Glutamatergic neuron (in vitro differentiated cells): ENCODE measurements at regions not wholly inside any gene's neighbourhood (a gene's known extent, or its start where the extent isn't known, plus 50 kb on each side); places are given as distances from the start of the nearest gene placed in this dataset.
"Not testable (repeated sequence)": the region's sequence is repeated elsewhere in the genome, so short reads cannot be mapped to it uniquely, and the experiment has no call there.

Experiments used
- DNase-seq: peaks from one replicate; pipeline ENCODE4 v3.0.0; 2022
- H3K27ac Mint-ChIP-seq: one replicate; pipeline ENCODE4 v1.8.0; 2020; ENCODE audit warnings: mild to moderate bottlenecking, mixed read lengths, inconsistent platforms; ENCODE audit not compliant: unreplicated experiment
- H3K27me3 Mint-ChIP-seq: one replicate; pipeline ENCODE4 v1.8.0; 2020; ENCODE audit warnings: mild to moderate bottlenecking, moderate library complexity, mixed read lengths, inconsistent platforms; ENCODE audit not compliant: unreplicated experiment
- H3K36me3 Mint-ChIP-seq: one replicate; pipeline ENCODE4 v1.8.0; 2020; ENCODE audit warnings: mild to moderate bottlenecking, mixed read lengths, inconsistent platforms; ENCODE audit not compliant: unreplicated experiment
- H3K4me1 Mint-ChIP-seq: one replicate; pipeline ENCODE4 v1.8.0; 2020; ENCODE audit warnings: mild to moderate bottlenecking, low read depth, mixed read lengths, inconsistent platforms; ENCODE audit not compliant: unreplicated experiment
- H3K4me3 Mint-ChIP-seq: one replicate; pipeline ENCODE4 v1.8.0; 2020; ENCODE audit warnings: mild to moderate bottlenecking, mixed read lengths, inconsistent platforms; ENCODE audit not compliant: unreplicated experiment
- H3K9me3 Mint-ChIP-seq: one replicate; pipeline ENCODE4 v1.8.0; 2020; ENCODE audit warnings: mild to moderate bottlenecking, moderate library complexity, mixed read lengths, inconsistent platforms; ENCODE audit not compliant: unreplicated experiment
- CTCF ChIP-seq: fragments of 200-600 bp; sonication (generic); IDR thresholded peaks from one replicate; pipeline ENCODE4 v1.5.0; 2021; ENCODE audit not compliant: partially characterized antibody, unreplicated experiment

- no peak overlapping the region for H3K27ac Mint-ChIP-seq
- H3K4me3 Mint-ChIP-seq, result no peak overlapping the region
- no peaks in the 10 kb centered on the region for H3K36me3 Mint-ChIP-seq
- H3K27me3 Mint-ChIP-seq, result no peaks in the 10 kb centered on the region
- no peak for DNase-seq
- H3K9me3 Mint-ChIP-seq, result peaks cover 2% of the 10 kb centered on the region
- peak; percentile 43 for TF ChIP-seq CTCF
- no peaks in the 10 kb centered on the region for H3K4me1 Mint-ChIP-seq
These were observed 362.0 kb downstream of the ZNF248 start for GRCh38 chr10:37495415-37495814.

GRCh38 chr10:37493185-37493796 is 364.1 kb downstream of the ZNF248 start:
- not testable (repeated sequence) for H3K27me3 Mint-ChIP-seq, H3K4me3 Mint-ChIP-seq, H3K4me1 Mint-ChIP-seq, DNase-seq, H3K9me3 Mint-ChIP-seq, H3K27ac Mint-ChIP-seq, H3K36me3 Mint-ChIP-seq

DNA sequence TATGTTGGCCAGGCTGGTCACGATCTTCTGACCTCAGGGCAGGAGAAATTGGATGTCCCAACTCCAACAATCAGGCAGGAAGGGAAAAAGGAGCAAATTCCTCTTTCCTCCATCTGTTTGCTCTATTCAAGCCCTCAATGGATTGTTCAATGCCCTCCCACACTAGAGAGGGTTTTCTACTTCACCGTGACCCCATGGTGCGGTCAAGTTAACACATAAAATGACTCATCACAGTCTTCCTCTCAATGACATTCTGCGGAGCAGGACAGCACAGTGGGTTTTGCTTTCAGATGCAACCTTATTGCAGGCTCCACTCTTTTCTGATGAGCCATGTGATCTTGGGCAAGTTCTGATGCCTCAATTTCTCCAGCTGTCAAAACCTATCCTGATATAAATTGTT is 364.9 kb downstream of the ANKRD30A start:
- Mint-ChIP-seq H3K36me3 (no peaks in the 10 kb centered on the region), H3K4me1 (no peaks in the 10 kb centered on the region), H3K9me3 (peaks cover 4% of the 10 kb centered on the region), H3K27ac (no peak overlapping the region), H3K27me3 (no peaks in the 10 kb centered on the region), H3K4me3 (no peak overlapping the region)
- DNase-seq, result no peak
- TF ChIP-seq CTCF, result no peak

- DNase-seq, result no peak
- TF ChIP-seq CTCF, result no peak
- Mint-ChIP-seq H3K4me1 (no peaks in the 10 kb centered on the region), H3K27me3 (no peaks in the 10 kb centered on the region), H3K4me3 (no peak overlapping the region), H3K9me3 (peaks cover 4% of the 10 kb centered on the region), H3K36me3 (no peaks in the 10 kb centered on the region), H3K27ac (no peak overlapping the region)
These were observed 364.2 kb downstream of the ANKRD30A start for GRCh38 chr10:37489658-37490003.

GRCh38 chr10:37488792-37489657 is 363.6 kb downstream of the ANKRD30A start:
- Mint-ChIP-seq H3K27me3 (no peaks in the 10 kb centered on the region), H3K4me3 (no peak overlapping the region), H3K27ac (no peak overlapping the region), H3K9me3 (peaks cover 4% of the 10 kb centered on the region), H3K4me1 (no peaks in the 10 kb centered on the region), H3K36me3 (no peaks in the 10 kb centered on the region)
- DNase-seq, result no peak
- no peak for TF ChIP-seq CTCF

GRCh38 chr10:37480596-37480995 is 355.2 kb downstream of the ANKRD30A start:
- H3K27me3 Mint-ChIP-seq, H3K4me3 Mint-ChIP-seq, H3K9me3 Mint-ChIP-seq, DNase-seq, H3K4me1 Mint-ChIP-seq, H3K36me3 Mint-ChIP-seq, H3K27ac Mint-ChIP-seq: not testable (repeated sequence)
